ENCODE measurements at regions not wholly inside any gene's neighbourhood (a gene's known extent, or its start where the extent isn't known, plus 50 kb on each side); places are given as distances from the start of the nearest gene placed in this dataset.

GRCh38 chr1:58090640-58091039 lies 455.9 kb downstream of the OMA1 start:
- TF ChIP-seq HNF4A (conservative IDR thresholded peaks at IDR 0.05) (no peak), FOXA1 (IDR thresholded peaks at IDR 0.05) (no peak), GABPA (IDR thresholded peaks at IDR 0.05 in 1 of 2, conservative IDR thresholded peaks at IDR 0.05 in 1 of 2) (no peak), YY1 (IDR thresholded peaks at IDR 0.05) (no peak), JUND (IDR thresholded peaks at IDR 0.05) (no peak), NR2F2 (IDR thresholded peaks at IDR 0.05) (no peak), REST (IDR thresholded peaks at IDR 0.05) (no peak), RAD21 (IDR thresholded peaks at IDR 0.05) (no peak), HNF4G (IDR thresholded peaks at IDR 0.05) (no peak), FOXA2 (IDR thresholded peaks at IDR 0.05) (no peak), SP1 (IDR thresholded peaks at IDR 0.05) (no peak), RXRA (IDR thresholded peaks at IDR 0.05) (no peak), EGR1 (IDR thresholded peaks at IDR 0.05; ENCODE audit: low read depth in 2 of 2) (no peak), ZBTB33 (IDR thresholded peaks at IDR 0.05) (no peak), TAF1 (conservative IDR thresholded peaks at IDR 0.05) (no peak)
- TF ChIP-seq, protein P1, sequence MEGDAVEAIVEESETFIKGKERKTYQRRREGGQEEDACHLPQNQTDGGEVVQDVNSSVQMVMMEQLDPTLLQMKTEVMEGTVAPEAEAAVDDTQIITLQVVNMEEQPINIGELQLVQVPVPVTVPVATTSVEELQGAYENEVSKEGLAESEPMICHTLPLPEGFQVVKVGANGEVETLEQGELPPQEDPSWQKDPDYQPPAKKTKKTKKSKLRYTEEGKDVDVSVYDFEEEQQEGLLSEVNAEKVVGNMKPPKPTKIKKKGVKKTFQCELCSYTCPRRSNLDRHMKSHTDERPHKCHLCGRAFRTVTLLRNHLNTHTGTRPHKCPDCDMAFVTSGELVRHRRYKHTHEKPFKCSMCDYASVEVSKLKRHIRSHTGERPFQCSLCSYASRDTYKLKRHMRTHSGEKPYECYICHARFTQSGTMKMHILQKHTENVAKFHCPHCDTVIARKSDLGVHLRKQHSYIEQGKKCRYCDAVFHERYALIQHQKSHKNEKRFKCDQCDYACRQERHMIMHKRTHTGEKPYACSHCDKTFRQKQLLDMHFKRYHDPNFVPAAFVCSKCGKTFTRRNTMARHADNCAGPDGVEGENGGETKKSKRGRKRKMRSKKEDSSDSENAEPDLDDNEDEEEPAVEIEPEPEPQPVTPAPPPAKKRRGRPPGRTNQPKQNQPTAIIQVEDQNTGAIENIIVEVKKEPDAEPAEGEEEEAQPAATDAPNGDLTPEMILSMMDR (IDR thresholded peaks at IDR 0.05; ENCODE audit: low read depth, low read length, missing input control): no peak
- TF ChIP-seq, protein P2, sequence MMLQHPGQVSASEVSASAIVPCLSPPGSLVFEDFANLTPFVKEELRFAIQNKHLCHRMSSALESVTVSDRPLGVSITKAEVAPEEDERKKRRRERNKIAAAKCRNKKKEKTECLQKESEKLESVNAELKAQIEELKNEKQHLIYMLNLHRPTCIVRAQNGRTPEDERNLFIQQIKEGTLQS (IDR thresholded peaks at IDR 0.05): no peak
- TF ChIP-seq, protein P3, sequence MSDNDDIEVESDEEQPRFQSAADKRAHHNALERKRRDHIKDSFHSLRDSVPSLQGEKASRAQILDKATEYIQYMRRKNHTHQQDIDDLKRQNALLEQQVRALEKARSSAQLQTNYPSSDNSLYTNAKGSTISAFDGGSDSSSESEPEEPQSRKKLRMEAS (IDR thresholded peaks at IDR 0.05): no peak

More at GRCh38 chr1:58090640-58091039, 455.9 kb downstream of the OMA1 start:
- WGBS: 68% methylated on average over 2 of the region's 2 CpGs
- Histone ChIP-seq H3K36me3 (ENCODE audit: control insufficient read depth in 4 of 4, insufficient read depth in 3 of 4, low read depth in 1 of 4, low read length in 3 of 4) (no peaks in the 10 kb centered on the region), H3K27ac (ENCODE audit: low read depth in 1 of 2, low read length in 2 of 2) (no peak overlapping the region), H3K4me3 (ENCODE audit: low read depth in 1 of 3, low read length in 3 of 3) (no peak overlapping the region), H3K4me1 (ENCODE audit: control insufficient read depth in 4 of 4, insufficient read depth in 4 of 4, low read length in 3 of 4) (no peaks in the 10 kb centered on the region), H3K27me3 (ENCODE audit: control insufficient read depth in 4 of 4, insufficient read depth in 4 of 4, low read length in 3 of 4) (peaks cover 0 to 5% (median 0%) of the 10 kb centered on the region in 4 donors), H3K9me3 (ENCODE audit: control insufficient read depth in 4 of 4, low read length in 3 of 4) (no peaks in the 10 kb centered on the region), H3K9ac (ENCODE audit: low read depth in 1 of 2, low read length in 2 of 2) (no peak overlapping the region)
- no peak for DNase-seq (ENCODE audit: low spot score)

Measured in liver (tissue), 8 donors.